ENCODE measurements at regions not wholly inside any gene's neighbourhood (a gene's known extent, or its start where the extent isn't known, plus 50 kb on each side); places are given as distances from the start of the nearest gene placed in this dataset.
"Not testable (repeated sequence)": the region's sequence is repeated elsewhere in the genome, so short reads cannot be mapped to it uniquely, and the experiment has no call there.

DNA sequence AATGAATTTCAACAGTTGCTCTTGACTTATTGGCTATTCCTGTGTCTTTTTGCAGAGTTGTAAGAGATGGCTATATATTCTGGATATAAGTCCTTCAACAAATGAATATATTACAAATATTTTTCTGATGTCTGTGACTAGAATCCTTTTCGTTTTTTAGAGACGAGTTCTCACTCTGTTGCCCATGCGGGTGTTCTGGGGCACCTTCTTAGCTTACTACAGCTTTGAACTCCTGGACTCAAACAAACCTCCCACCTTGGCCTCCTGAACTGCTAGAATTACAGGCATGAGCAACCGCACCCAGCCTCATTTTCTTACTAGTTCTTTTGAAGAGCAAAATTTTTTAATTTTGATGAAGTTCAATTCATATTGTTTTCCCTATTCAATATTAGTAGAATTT, 287.8 kb downstream of the LIG4 start:
- 87% methylated on average over 4 of the region's 4 CpGs for WGBS
- Histone ChIP-seq H3K4me1 (no peaks in the 10 kb centered on the region), H3K36me3 (no peaks in the 10 kb centered on the region), H3K27me3 (no peaks in the 10 kb centered on the region), H3K4me3 (no peak overlapping the region), H3K27ac (no peak overlapping the region), H3K9me3 (no peaks in the 10 kb centered on the region)
- no peak for DNase-seq (ENCODE audit: low spot score in 2 of 2)
- TF ChIP-seq, protein P1, sequence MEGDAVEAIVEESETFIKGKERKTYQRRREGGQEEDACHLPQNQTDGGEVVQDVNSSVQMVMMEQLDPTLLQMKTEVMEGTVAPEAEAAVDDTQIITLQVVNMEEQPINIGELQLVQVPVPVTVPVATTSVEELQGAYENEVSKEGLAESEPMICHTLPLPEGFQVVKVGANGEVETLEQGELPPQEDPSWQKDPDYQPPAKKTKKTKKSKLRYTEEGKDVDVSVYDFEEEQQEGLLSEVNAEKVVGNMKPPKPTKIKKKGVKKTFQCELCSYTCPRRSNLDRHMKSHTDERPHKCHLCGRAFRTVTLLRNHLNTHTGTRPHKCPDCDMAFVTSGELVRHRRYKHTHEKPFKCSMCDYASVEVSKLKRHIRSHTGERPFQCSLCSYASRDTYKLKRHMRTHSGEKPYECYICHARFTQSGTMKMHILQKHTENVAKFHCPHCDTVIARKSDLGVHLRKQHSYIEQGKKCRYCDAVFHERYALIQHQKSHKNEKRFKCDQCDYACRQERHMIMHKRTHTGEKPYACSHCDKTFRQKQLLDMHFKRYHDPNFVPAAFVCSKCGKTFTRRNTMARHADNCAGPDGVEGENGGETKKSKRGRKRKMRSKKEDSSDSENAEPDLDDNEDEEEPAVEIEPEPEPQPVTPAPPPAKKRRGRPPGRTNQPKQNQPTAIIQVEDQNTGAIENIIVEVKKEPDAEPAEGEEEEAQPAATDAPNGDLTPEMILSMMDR (IDR thresholded peaks at IDR 0.05), result no peak
- TF ChIP-seq POLR2A (IDR thresholded peaks at IDR 0.05), result no peak
- no peak for TF ChIP-seq POLR2AphosphoS5 (IDR thresholded peaks at IDR 0.05)
- TF ChIP-seq EP300 (IDR thresholded peaks at IDR 0.05), result no peak

DNA sequence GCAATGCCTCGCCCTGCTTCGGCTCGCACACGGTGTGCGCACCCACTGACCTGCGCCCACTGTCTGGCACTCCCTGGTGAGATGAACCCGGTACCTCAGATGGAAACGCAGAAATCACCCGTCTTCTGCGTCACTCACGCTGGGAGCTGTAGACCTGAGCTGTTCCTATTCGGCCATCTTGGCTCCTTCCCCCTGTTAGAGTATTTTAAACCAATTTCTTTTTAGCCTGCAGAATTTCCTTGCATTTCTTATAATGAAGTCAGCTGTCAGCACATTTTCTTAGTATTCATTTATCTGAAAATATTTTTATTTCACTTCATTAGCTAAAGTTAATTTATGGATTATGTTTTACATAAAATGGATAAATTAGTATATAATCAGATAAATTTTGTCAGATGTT, 288.8 kb downstream of the LIG4 start:
- H3K4me3 ChIP-seq; H3K9me3 ChIP-seq; H3K27ac ChIP-seq; H3K4me1 ChIP-seq; H3K36me3 ChIP-seq; DNase-seq (ENCODE audit: low spot score in 2 of 2); H3K27me3 ChIP-seq: not testable (repeated sequence)
- WGBS, result 82% methylated on average over 12 of the region's 12 CpGs

DNA sequence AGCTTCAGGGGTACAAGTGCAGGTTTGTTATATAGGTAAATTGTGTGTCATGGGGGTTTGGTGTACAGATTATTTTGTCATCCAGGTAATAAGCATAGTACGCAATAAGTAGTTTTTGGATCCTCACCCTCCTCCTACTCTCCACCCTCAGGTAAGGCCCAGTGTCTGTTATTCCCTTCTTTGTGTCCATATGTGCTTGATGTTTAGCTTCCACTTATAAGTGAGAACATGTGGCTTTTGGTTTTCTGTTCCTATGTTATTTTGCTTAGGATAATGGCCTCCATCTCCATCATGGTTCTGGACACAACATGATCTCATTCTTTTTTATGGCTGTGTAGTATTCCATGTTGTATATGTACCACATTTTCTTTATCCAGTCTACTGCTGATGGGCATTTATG, 298.4 kb downstream of the LIG4 start:
- DNase-seq (ENCODE audit: low spot score in 2 of 2), result not testable (repeated sequence)

DNA sequence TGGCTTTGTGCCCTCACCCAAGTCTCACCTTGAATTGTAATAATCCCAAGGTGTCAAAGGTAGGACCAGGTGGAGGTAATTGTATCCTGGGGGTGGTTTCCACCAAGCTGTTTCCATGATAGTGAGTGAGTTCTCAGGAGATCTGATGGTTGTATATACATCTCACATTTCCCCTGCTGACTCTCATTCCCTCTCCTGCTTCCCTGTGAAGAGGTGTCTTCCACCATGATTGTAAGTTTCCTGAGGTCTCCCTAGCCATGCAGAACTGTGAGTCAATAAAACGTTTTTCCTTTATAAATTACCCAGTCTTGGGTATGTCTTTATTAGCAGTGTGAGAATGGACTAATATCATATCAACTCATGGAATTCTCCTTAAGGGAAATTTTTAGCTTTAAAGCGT, 302.6 kb downstream of the LIG4 start:
- Histone ChIP-seq H3K9me3 (peaks cover 7% of the 10 kb centered on the region), H3K4me3 (no peak overlapping the region), H3K27ac (no peak overlapping the region), H3K27me3 (no peaks in the 10 kb centered on the region), H3K36me3 (no peaks in the 10 kb centered on the region), H3K4me1 (no peaks in the 10 kb centered on the region)
- TF ChIP-seq POLR2AphosphoS5 (IDR thresholded peaks at IDR 0.05) (no peak), EP300 (IDR thresholded peaks at IDR 0.05) (no peak), POLR2A (IDR thresholded peaks at IDR 0.05) (no peak)
- TF ChIP-seq, protein P1 (IDR thresholded peaks at IDR 0.05), result no peak
- 67% methylated on average over 2 of the region's 2 CpGs for WGBS
- no peak for DNase-seq (ENCODE audit: low spot score in 2 of 2)

More for the DNA sequence above, 298.4 kb downstream of the LIG4 start:
- not testable (repeated sequence) for H3K27ac ChIP-seq, H3K4me3 ChIP-seq, H3K27me3 ChIP-seq, H3K9me3 ChIP-seq, H3K36me3 ChIP-seq, H3K4me1 ChIP-seq
- 75% methylated on average over 1 of the region's 1 CpG for WGBS

DNA sequence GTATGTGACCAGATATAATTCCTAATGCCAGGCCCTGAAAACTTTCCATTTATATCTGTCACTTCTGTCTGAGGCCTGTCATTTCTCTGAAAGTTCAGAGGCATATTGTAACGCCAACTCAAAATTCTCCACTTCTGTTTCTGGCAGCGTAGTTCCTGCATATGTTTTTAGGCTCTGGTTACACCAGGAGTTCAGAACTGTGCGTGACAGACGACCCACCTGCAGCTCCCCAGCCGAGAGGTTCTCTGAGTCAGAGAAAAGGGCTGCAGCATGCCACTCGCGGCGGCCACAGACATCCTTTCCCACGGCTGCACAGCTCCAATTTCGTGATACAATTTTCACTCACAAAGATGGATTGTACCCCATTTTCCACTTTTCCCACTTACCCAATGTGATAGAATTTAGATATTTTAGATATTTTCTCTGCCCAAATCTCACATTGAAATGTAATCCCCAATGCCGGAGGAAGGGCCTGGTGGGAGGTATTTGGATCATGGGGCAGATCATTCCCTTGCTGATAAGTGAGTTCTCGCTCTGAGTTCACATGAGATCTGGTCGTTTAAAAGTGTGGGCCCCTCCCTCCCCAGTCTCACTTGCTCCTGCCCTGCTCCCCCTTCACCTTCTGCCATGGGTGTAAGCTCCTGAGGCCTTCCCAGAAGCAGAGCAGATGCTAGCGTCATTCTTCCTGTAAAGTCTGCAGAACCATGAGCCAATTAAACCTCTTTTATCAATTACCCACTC, 308.1 kb downstream of the LIG4 start:
- no peaks in the 10 kb centered on the region for H3K4me1 ChIP-seq
- H3K9me3 ChIP-seq, result peaks cover 7% of the 10 kb centered on the region
- WGBS, result 67% methylated on average over 14 of the region's 14 CpGs
- H3K27ac ChIP-seq, result no peak overlapping the region
- DNase-seq (ENCODE audit: low spot score in 2 of 2), result no peak
- no peaks in the 10 kb centered on the region for H3K27me3 ChIP-seq
- H3K36me3 ChIP-seq, result no peaks in the 10 kb centered on the region
- H3K4me3 ChIP-seq, result no peak overlapping the region
- no peak for TF ChIP-seq EP300 (IDR thresholded peaks at IDR 0.05)
- TF ChIP-seq, protein P1 (IDR thresholded peaks at IDR 0.05), result no peak
- no peak for TF ChIP-seq POLR2AphosphoS5 (IDR thresholded peaks at IDR 0.05)
- no peak for TF ChIP-seq POLR2A (IDR thresholded peaks at IDR 0.05)

DNA sequence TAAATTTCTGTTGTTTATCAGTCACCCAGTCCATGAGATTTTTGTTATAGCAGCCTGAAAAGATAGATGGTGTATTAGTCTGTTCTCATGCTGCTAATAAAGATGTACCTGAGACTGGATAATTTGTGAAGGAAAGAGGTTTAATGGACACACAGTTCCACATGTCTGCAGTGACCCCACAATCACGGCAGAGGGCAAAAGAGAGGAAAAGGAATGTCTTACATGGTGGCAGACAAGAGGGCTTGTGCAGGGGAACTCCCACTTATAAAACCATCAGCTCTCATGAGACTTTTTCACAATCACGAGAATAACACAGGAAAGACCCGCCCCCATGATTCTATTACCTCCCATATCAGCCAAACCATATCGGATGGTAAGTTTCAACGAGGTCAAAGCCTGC, 309.2 kb downstream of the LIG4 start:
- no peaks in the 10 kb centered on the region for H3K4me1 ChIP-seq
- no peak for TF ChIP-seq POLR2A (IDR thresholded peaks at IDR 0.05)
- H3K9me3 ChIP-seq, result peaks cover 2% of the 10 kb centered on the region
- H3K36me3 ChIP-seq, result no peaks in the 10 kb centered on the region
- DNase-seq (ENCODE audit: low spot score in 2 of 2), result no peak
- H3K27me3 ChIP-seq, result no peaks in the 10 kb centered on the region
- WGBS, result 77% methylated on average over 5 of the region's 5 CpGs
- H3K27ac ChIP-seq, result no peak overlapping the region
- H3K4me3 ChIP-seq, result no peak overlapping the region

DNA sequence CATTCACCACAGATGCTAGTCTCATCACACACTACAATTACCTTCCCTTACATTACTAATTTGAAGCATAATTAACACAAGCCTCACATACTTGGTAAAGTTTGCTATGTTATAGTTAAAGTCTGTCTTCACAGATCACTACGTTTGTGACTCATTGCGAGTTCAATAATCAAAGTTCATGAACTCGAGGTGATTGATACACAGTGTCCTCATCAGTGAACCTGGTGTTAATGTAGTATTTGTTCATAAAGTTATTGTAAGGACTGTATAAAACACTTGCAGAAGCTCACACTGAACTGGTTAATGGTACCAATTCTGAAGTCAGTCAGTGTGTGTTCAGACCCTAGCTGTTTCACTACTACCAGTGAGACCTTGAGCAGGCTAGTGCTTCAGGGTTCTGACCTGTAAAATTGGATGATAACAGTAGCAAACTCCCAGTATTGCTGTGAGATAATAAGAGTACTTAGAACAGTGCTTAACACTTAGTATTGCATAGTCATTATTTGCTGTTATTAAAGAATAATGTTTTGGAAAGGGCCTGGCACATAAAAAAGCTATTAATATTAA, 313.3 kb downstream of the LIG4 start:
- whole genome bisulfite sequencing, result 89% methylated on average over 3 of the region's 3 CpGs

More for the DNA sequence above, 313.3 kb downstream of the LIG4 start:
- H3K9me3 ChIP-seq, result no peaks in the 10 kb centered on the region
- H3K4me3 ChIP-seq, result no peak overlapping the region
- TF ChIP-seq EP300 (IDR thresholded peaks at IDR 0.05), result no peak
- TF ChIP-seq, protein P1 (IDR thresholded peaks at IDR 0.05), result no peak
- TF ChIP-seq POLR2AphosphoS5 (IDR thresholded peaks at IDR 0.05), result no peak
- no peak for TF ChIP-seq POLR2A (IDR thresholded peaks at IDR 0.05)
- no peaks in the 10 kb centered on the region for H3K4me1 ChIP-seq
- no peaks in the 10 kb centered on the region for H3K36me3 ChIP-seq
- no peak overlapping the region for H3K27ac ChIP-seq
- no peaks in the 10 kb centered on the region for H3K27me3 ChIP-seq
- no peak for DNase-seq (ENCODE audit: low spot score in 2 of 2)
